NCI-H2107 treated with DMSO at 0.1 percent for 48 hours (cell line): ENCODE measurements at regions not wholly inside any gene's neighbourhood (a gene's known extent, or its start where the extent isn't known, plus 50 kb on each side); places are given as distances from the start of the nearest gene placed in this dataset.
A peak's percentile ranks its signal among the peaks of the same experiment; 100 is the strongest.

Source experiments
- DNase-seq: peaks from one replicate; lab custom pipeline; 2025; ENCODE audit not compliant: unreplicated experiment; lab: John Stamatoyannopoulos, UW

DNA sequence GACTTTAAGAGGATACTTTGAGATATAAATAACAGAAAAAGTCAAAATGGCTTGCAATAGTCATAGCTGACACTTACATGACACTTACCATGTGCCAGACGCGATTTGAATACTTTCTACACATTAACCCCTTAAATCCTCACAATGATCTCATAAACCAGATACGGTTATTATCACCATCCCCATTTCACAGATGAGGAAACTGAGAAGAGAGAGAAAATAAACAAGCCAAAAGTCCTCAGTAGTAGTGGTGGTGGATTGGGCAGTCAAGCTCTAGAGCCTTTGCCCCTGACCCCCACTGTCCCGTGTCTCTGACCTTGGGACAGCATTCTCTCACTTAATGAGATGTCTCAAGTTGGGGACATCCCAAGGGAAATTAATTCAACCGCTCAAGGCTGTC, 105.2 kb upstream of the TAF1B start:
- no peak for DNase-seq

DNA sequence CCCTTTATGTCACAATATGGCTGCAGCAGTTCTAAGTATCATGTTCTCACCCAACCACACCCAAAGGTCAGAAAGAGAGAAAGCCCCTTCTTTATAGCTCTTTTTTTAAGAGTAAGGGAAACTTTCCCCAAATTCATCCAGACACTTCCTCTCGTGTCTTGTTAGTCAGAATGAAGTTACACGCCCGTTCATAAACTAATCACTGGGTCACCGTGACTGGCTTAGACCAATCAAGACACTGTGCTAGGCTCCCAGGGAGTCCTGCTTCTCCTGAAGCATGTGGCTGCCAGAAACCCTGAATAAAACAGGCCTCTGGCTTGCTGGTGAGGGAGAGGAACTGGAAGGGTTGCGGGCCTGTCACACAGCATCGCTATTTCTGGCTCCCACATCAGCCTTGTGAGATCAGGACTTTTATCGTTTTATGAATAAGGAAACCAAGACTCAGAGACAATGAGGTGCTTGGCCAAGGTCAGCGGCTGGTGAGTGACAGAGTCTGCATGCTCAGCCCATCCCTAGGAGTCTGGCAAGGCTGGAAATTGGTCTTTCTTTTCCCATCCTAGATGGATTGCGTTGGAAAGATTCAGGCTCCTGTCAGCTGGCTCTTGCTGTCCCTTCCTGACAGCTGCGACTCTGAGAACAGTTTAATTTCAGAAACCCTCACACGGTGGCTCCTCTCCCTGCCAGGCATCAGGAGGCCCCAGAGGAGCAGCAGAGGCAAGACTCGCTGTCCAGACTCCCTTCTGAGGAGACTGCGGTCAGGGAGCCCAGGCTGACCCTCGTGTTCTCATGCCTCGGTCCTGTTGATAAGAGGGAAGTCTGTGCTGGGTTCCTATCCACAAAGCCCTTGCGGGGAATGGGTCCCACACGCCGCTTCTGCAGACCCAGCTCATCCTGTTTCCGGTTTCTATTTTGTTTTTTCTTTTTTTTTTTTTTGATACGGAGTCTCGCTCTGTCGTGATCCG, 104.5 kb upstream of the TAF1B start:
- no peak for DNase-seq

DNA sequence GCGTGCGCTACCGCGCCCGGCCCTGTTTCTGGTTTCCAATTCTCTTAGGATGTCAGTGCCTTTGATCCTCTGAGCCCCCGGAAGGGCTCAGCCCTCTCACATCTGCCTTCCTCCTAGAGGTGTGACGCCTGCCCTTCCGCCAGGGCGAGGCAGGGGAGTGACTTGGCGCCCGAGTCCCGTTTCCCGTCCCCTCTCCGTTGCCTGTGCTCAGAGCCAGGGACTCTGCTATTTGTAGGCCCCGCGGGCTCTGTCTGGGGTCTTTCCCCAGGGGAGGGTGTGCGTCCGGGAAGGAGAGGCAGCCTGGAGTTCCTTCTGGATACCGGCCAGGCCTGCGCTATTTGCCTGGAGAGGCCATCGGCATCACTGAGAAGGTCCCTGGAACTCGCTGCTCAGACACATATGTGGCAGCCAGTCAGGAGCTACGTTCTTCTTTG, 103.7 kb upstream of the TAF1B start:
- no peak for DNase-seq

DNA sequence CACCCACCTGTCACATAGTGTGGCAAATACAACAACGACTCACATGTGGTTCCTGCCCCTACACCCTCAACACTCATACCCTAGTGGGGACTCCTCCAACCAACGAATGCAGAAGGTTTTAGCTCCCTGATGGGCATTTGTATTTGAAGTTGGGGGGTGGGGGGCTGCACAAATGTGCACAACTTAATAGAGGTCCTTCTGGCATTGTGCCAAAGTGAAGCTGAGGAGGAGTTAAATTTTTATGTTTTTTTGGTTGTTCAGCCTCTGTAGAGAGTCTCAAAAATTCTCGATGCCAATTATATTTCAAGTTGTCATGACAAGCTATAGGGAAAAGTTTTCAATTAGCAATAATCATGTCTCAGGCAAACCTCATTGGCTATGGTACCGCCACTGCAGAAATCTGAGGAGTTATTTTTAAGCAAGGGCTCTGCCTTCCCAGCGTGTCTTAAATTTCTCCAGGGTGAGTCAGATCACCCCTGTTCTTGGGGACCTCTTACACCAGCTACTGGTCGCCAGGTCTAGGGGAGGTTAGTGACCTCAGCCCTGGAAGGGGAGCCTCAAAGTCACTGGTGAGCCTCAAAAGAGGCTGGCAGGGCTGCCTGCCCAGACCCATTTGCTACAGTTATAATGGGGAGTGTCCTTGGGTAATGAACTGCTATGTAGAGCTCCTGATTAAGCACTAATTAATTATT, 102.7 kb upstream of the TAF1B start:
- no peak for DNase-seq

DNA sequence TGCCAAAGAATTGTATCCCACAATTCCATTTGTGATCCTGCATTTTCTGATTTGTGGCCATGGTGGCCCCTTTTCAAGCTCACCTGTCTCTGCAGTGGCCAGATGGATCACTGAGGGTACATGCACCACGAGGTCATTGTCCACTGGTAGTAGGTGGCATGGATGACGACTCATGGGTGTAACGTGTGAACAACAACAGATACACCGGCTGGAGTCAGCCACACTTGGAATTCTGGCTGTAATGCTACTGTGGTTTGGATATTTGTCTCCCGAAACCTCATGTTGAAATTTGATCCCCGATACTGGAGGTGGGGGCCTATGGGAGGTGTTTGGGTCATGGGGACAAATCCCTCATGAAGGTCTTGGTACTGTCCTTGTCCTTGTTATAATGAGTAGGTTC, 102.2 kb upstream of the TAF1B start:
- no peak for DNase-seq

DNA sequence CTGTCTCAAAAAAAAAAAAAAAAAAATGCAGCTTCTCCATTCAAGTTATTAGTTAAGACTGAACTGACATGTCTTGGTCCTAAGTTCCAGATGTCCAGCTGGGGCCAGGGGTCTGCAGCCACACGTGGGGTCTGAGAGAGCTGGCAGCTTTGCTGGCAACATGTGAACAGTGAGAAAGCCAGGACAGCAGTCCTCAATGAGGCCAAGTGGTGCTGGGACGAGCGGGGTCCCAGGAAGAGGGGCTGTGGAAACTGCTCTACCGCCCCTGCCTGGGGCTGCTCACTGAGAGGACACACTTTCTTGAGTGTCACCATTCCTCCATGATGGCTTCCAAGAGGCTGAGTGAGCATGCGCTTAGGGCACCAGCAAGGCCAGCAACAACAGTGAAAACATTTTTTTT, 100.7 kb upstream of the TAF1B start:
- DNase-seq: no peak

DNA sequence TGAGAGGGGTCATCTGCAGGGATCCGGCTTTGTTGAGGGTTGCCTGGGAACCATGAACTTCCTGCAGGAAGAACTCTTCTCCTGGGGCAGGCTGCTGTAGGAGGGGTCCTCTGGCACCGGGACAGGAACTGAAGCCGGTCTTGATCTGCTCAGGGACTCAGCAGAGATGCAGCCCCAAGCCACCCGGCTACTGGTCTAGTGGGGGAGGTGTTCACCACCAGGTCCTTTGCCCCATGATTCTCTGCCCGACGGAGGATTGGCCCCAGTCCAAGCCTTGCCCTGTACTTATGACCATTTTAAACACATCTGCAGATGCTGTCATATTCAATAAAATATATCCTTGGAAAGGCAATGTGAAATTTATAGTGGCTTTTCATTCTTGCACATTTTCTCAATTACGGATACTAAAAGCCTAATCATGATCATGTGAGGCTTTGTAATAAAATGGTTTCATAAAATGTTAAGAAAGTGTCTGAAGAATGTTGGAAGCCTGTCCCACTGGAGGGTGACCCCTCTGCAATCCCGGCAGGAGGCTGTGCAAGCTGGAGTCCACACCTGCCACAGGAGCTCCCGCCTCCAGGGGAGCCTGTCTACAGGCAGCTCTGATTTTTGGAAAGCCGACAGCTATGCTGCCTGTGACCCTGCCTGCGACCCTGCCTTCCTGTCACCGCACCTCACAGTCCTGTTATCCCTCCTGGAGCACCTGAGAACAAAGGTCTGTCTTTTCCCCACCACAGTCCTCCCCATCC, 98.8 kb upstream of the TAF1B start:
- DNase-seq: no peak

DNA sequence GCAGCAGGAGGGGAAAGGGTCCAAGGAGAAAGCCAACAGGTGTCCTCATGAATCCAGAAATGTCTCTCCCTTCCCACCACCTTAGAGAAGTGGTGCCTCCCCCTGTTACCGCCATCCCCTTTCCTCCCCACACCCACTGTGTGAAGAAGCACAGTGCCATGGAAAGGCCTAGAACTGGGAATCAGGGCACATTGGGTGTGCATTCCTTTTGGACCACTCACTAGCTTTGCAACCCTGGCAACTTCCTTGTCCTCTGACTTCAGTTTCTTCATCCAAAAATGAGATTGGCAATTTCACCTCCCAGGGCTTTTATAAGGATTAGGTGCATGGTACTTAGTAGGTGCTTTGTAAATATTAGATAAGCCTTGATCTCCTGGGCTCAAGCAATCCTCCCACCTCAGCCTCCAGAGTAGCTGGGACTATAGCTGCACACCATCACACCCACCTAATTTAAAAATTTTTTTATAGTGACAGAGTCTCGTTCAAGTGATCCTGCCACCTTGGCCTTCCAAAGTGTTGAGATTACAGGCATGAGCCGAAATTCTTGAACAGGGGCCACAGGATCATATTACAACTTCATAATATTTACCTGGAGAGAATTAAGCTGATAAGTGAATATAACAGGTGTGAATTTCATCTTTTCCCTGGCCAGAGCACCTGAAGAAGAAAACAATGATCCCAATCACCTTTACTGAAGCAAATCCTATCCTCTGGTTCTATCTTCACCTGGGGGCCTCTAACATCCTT, 97.9 kb upstream of the TAF1B start:
- no peak for DNase-seq

DNA sequence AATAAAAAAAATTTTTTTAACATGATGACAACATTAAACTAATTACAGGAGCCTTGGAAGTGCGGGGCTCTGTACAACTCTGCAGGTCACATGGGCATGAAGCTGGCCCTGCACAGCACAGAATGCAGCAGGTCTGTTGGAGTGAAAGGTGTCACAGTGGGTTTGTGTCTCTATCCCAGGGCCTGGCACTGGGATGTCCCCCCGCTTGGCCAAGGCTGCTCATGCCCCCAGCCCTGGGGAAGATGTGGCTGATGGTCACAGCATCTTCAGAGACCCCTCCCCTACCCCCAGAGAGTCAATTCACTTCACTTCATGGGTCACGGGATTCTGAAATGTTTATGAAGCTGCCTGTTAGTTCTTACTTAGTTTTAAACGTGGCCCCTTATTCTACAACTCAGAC, 95.9 kb upstream of the TAF1B start:
- no peak for DNase-seq

DNA sequence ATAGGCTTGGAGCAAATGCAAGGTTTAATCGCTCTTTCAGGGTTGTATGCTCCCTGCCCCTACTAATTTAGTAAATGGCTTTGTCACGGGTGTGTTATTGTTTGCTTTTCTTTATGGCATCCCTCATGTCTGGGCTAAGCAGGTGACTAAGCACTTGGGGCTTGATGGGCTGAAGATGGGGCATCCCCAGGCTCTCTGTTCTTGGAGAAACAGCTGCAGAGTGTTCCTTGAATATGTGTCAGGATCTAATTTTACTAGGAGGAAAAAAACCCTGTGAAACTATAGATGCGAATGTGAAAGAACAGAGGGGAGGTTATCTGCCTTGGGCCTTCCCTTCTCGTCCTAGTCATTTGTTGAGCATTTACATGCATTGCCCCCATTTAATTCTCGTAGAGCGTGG, 94.7 kb upstream of the TAF1B start:
- no peak for DNase-seq

DNA sequence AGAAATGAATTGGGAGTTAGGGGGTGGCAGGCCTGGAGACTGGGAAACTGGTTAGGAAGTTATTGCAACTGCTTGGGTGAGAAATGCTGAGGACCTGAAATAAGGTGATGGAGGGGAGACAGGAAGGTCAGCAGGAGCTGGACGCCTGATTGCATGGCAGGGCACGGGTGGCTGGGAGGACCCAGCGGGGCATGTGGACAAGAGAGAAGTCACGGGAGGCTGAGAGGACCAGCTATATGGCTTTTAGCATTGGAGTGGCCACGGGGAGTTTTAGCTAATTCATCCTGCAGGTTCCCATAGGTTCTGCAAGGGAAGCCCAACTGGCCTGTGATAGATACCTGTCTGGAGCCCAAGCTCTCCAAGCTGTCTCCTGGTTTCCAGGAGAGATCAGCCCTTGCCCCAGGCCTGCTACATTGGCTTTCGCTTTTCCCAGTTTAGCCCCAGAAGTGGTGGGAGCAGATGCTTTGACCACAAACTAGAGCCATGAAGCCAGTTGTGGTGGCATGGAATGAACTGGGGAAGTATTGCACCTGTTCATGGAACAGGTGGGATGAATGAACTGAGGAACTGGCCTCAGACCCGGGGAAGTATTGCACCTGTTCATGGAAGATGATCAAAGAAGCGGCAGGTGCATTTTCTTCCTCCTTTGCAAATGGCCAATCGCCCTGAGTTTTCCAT, 93.6 kb upstream of the TAF1B start:
- DNase-seq: peak; percentile 51

DNA sequence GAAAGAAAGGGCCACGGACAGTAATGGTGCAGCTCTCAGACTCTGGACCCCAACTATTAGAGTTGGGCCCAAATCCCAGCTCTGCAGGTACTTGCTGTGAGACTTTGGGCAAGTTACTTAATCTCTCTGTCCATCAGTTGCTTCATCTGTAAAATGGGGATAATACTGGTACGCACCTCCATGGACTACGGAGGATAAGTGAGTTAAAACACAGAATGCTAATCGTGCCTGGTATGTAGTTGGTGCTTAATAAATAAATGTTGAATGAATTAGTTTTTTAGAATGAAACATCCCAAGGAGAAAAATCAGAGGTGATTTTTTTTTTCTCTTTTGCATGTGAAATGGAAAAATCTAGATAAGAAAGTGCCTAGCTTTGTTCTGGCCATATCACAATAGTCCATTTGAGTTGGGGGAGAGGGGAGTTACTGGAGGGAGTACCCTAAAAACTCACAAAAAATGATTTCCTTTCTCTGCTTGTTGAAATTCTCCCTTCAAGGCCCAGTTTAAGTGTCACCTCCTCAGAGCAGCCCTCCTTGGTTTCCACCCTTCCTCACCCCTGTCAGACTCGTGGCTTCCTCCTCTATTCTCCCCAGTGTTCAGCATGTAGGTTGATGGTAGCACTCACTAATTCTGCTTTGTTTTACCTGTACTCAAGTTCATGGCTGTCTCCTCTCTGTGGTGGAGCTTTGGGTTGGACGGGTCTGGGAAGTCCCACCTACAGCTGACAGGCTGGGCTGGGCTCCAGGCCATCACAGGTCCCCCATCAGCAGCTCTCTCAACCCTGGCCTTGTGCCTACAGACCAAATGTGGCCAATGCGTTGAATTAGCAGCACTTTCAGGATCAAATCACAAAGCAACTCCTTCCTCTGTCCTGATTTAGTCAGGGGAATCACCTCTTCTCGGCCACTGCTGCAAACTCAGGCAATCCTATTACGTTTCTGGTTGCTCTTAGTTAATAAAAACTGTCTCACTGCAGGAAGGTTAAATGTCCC, 92.8 kb upstream of the TAF1B start:
- DNase-seq: no peak

DNA sequence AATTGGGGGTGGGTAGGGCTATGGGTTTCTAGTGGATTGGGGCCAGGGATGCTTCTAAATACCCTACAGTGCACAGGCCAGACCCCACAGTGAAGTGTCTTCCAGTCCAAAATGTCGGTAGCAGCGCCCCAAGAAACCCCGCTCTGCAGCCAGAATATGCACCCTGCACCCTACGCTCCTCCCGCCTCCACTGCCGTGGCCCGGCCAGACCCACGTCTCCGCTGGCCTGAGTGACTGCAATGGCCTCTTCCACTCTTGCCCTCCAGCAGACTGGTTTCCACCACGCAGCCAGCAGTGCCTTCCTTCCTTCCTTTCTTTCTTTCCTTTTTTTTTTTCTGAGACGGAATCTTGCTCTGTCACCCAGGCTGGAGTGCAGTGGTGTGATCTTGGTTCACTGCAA, 91.4 kb upstream of the TAF1B start:
- DNase-seq: no peak

DNA sequence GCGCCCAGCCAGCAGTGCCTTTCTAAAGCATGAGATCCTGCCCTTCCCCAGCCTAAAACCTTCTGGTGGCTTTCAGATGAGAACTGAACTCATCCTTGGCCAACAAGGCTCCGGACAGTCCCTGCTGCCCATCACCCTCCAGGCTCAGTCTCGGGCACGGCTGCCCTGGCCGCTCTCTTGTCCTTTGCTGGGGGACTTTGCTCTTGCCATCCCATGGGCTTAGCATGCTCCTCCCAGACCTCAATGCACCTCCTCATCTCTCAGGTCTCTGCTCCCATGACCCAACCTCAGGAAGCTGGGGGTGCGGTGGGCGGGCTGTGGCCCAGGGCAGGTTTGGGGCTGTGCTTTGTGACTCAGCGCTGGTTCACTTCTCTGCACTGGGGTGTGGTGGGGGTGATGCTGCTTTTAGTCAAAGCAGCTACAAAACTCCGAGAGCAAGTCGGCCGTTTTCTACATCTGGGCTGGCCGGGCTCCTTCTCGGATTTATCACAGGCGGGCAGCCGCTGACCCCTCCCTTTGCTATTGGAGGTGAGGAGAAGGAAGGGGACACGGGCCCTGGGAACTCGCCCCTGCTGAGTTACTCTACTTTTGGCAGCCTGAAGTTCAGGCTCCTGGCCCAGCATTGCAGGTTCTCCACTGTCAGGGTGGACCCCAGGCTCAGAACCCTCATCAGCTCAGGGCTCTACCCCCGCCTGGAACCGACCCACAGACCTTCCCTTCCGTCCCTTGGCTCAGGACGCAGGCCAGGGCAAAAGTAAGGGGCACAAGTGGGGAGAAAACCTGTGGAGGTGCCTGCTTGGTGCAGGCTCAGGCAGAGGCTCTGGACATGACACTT, 90.6 kb upstream of the TAF1B start:
- DNase-seq: no peak

DNA sequence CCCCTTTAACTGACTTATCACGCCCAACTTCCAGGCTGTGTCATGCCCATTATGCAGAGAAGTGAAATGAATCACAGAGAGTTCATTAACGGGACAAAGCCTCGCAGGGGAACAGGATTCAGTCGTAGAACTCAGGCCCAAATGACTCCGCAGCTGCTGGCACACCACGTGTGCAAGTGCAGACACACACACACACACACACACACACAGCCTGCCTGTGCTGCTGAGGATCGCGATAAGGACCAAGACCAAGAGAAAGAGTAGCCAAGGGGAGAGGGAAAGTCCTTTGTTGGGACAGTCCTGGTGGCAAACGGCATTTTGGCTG, 90.0 kb upstream of the TAF1B start:
- no peak for DNase-seq

DNA sequence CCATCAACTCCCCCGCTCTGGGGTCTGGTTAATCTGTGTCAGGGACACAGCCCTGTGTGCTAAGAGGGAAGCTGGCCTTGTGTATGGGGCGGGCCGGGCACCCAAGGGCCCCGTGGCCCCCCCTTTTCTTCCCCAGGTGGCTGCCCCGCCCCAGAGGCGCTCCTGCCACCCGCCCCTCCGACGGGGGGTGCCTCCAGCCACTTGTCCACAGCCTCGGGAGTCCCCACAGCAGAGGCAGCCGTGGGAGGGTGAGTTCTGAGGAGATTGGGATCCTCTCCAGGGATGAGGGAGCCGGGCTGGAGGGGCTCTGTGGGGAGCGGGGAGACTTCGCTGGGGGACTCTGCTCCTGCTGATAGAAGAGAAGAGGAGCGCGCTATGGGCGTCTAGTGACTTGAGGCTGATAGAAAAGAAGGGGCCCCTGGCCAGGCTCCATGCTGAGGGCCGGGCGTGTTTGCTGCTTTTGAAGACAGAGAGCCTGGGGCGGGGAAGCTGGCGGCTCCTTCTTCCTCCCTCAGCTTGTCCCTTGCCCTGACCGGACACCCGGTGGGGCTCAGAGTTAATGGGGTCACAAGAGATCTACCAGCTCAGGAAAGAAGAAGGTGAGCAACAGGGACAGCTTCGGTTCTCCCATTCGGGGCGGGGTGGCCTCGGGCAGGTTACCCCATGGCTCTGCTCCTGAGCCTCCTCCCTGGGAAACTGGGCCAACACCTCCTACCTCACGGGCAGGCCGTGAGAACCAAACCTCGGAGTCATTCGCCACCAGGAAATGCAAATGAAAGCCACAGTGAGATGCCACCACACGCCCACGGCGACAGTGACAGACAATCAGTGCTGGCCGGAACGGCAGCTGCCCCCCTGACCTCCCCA, 89.4 kb upstream of the TAF1B start:
- no peak for DNase-seq

DNA sequence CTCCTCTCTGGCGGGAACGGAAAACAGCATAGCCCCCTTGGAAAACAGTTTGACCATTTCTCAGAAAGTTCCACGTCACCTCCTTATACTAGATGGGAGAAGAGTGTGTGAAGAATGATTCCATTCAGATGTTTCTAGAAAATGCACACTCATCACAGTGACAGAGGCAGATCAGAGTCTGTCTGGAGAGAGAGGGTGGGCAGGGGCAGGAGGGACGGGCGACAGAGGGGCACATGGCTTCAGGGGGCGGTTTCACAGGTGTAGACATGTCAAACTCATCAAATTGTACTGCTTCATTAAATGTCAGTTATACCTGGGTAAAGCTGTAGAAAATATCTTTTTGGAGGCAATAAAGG, 88.8 kb upstream of the TAF1B start:
- no peak for DNase-seq

DNA sequence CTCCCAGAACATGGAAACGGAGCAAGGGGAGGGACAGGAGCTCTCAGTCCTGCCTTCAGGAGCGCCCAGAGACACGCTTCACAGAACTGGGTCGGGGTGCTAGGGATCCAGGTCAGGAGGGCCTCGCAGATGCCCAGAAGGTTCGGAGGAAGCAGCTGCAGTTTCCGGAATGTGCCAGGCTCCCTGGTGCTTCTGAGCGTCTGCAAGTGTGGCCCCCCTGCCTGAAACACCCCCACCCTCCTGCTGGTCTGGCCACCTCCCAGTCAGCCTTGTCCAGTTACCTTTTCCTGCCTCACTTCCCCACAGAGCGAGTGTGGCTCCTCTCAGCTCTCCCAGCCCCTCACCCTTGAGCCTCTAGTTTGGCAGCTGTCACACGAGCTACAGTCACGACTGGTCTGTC, 88.3 kb upstream of the TAF1B start:
- DNase-seq: no peak
